OCI-LY7 (cell line): ENCODE measurements at regions not wholly inside any gene's neighbourhood (a gene's known extent, or its start where the extent isn't known, plus 50 kb on each side); places are given as distances from the start of the nearest gene placed in this dataset.

ENCODE experiments used
- BruUV-seq: library from RNA; stranded (reverse); fragments of 400-500 nt; replicated peaks from 2 replicates; lab custom pipeline; 2021; lab: Mats Ljungman, UMichigan
- CTCF ChIA-PET: fragments of 300-600 bp; sonication (Branson Sonifier 250); formaldehyde crosslinking; loops from one replicate; lab custom pipeline; 2022; ENCODE audit warnings: antibody characterized with exemption; ENCODE audit not compliant: unreplicated experiment; lab: Charles Lee
- POLR2A ChIA-PET: fragments of 300-600 bp; sonication (Branson Sonifier 250); formaldehyde crosslinking; loops from one replicate; lab custom pipeline; 2022; ENCODE audit warnings: antibody characterized with exemption; lab: Charles Lee
- DNase-seq: peaks from one replicate; pipeline ENCODE4 v3.0.0-alpha.2; 2015; ENCODE audit warnings: low spot score
- H2AFZ ChIP-seq: fragments of 200-600 bp; sonication (generic), shearing (Covaris generic); 2 replicates; pipeline ENCODE4 v1.6.1; 2014; ENCODE audit warnings: mild to moderate bottlenecking, antibody characterized with exemption, low read length, moderate library complexity
- H3K27ac ChIP-seq: fragments of 200-600 bp; sonication (generic); 2 replicates; pipeline ENCODE4 v1.5.1; 2014; ENCODE audit warnings: mixed run types, low read depth, mild to moderate bottlenecking, moderate library complexity, low read length, inconsistent platforms; ENCODE audit not compliant: poor library complexity, severe bottlenecking
- H3K36me3 ChIP-seq: fragments of 200-600 bp; sonication (generic); 2 replicates; pipeline ENCODE4 v1.6.1; 2014; ENCODE audit warnings: mild to moderate bottlenecking, antibody characterized with exemption, low read length, moderate library complexity, mixed read lengths; ENCODE audit not compliant: insufficient read depth
- H3K4me1 ChIP-seq: fragments of 200-600 bp; sonication (generic); 2 replicates; pipeline ENCODE4 v1.5.1; 2014; ENCODE audit warnings: mild to moderate bottlenecking, low read length; ENCODE audit not compliant: insufficient read depth, poor library complexity, severe bottlenecking
- H3K4me2 ChIP-seq: fragments of 200-600 bp; sonication (generic); 2 replicates; pipeline ENCODE4 v1.6.1; 2014; ENCODE audit warnings: mild to moderate bottlenecking, low read length
- H3K4me3 ChIP-seq: fragments of 200-600 bp; sonication (generic); 2 replicates; pipeline ENCODE4 v1.5.1; 2014; ENCODE audit warnings: mild to moderate bottlenecking, low read depth, low read length; ENCODE audit not compliant: poor library complexity, severe bottlenecking
- H3K79me2 ChIP-seq: fragments of 200-600 bp; sonication (generic); 2 replicates; pipeline ENCODE4 v1.6.1; 2016; ENCODE audit warnings: low read depth, mild to moderate bottlenecking, low read length, moderate library complexity, mixed read lengths; ENCODE audit not compliant: insufficient read depth
- H3K9me2 ChIP-seq: fragments of 200-600 bp; sonication (generic); 2 replicates; pipeline ENCODE4 v1.6.1; 2016; ENCODE audit warnings: mild to moderate bottlenecking, low read length, mixed read lengths; ENCODE audit not compliant: insufficient read depth
- H3K9me3 ChIP-seq: fragments of 200-600 bp; sonication (generic); 2 replicates; pipeline ENCODE4 v1.6.1; 2014; ENCODE audit warnings: mild to moderate bottlenecking, mixed run types, low read length, mixed read lengths
- H4K20me1 ChIP-seq: fragments of 200-600 bp; sonication (generic); 2 replicates; pipeline ENCODE4 v1.6.1; 2014; ENCODE audit warnings: mild to moderate bottlenecking, antibody characterized with exemption, low read length, moderate library complexity, mixed read lengths; ENCODE audit not compliant: insufficient read depth
- CTCF ChIP-seq: fragments of 200-600 bp; sonication (generic); conservative IDR thresholded peaks from 2 replicates; pipeline ENCODE4 v1.5.1; 2014; ENCODE audit warnings: mild to moderate bottlenecking, antibody characterized with exemption, low read length, moderate library complexity, mixed read lengths
- EZH2phosphoT487 ChIP-seq: fragments of 200-600 bp; sonication (generic); IDR thresholded peaks from 2 replicates; pipeline ENCODE4 v1.6.1; 2018; ENCODE audit warnings: low read depth, borderline replicate concordance, mild to moderate bottlenecking, mixed run types, antibody characterized with exemption, low read length, moderate library complexity, mixed read lengths
- intact Hi-C: fragments of 100-400 bp; cut with micrococcal nuclease; formaldehyde crosslinking; loops from one replicate; pipeline ENCODE4 v1.10.0; 2022; ENCODE audit not compliant: unreplicated experiment

DNA sequence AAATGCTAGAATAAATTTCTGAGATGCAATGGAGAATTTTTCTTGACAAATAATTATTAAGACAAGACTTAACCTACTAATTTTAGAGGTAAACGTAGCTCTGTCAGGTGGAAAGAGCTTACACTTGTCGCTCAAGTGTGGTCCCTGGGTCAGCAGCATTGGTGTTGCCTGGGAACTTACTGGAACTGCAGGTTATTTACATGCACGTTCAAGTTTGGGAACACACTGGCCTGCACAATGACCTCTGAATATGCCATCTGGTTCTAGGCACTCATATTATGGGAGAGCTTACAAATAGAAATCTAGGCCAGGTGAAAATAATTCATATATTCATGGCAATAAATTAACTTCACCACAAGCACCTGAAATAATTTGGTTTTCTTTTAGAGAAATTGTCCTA, 88.5 kb upstream of the BCL9 start:
- H3K9me3 ChIP-seq: no peaks in the 10 kb centered on the region
- H3K9me2 ChIP-seq: no peaks in the 10 kb centered on the region
- no peak for DNase-seq
- intact Hi-C loops: no loop called here
- H3K79me2 ChIP-seq: no peaks in the 10 kb centered on the region
- POLR2A ChIA-PET: no interaction called here
- no peaks in the 10 kb centered on the region for H3K36me3 ChIP-seq
- no peak overlapping the region for H3K27ac ChIP-seq
- CTCF ChIA-PET: no interaction called here
- no peaks in the 10 kb centered on the region for H4K20me1 ChIP-seq
- H3K4me2 ChIP-seq: no peak overlapping the region
- H2AFZ ChIP-seq: no peak overlapping the region
- BruUV-seq: no TSS peak
- no peak overlapping the region for H3K4me3 ChIP-seq
- no peaks in the 10 kb centered on the region for H3K4me1 ChIP-seq
- no peak for TF ChIP-seq EZH2phosphoT487
- no peak for TF ChIP-seq CTCF

- H3K4me2 ChIP-seq: no peak overlapping the region
- ChIA-PET CTCF (no interaction called here), POLR2A (no interaction called here)
- no peaks in the 10 kb centered on the region for H3K9me2 ChIP-seq
- no TSS peak for BruUV-seq
- TF ChIP-seq EZH2phosphoT487 (no peak), CTCF (no peak)
- no peak overlapping the region for H2AFZ ChIP-seq
- no peaks in the 10 kb centered on the region for H3K36me3 ChIP-seq
- no peak overlapping the region for H3K27ac ChIP-seq
- H3K4me1 ChIP-seq: no peaks in the 10 kb centered on the region
- DNase-seq: no peak
- intact Hi-C loops: no loop called here
- H3K9me3 ChIP-seq: no peaks in the 10 kb centered on the region
- H3K79me2 ChIP-seq: no peaks in the 10 kb centered on the region
- H4K20me1 ChIP-seq: no peaks in the 10 kb centered on the region
- no peak overlapping the region for H3K4me3 ChIP-seq
Observed at GRCh38 chr1:147463022-147463421, 78.3 kb upstream of the BCL9 start.

GRCh38 chr1:147466543-147466942, 74.8 kb upstream of the BCL9 start:
- no peak overlapping the region for H2AFZ ChIP-seq

More at GRCh38 chr1:147466543-147466942, 74.8 kb upstream of the BCL9 start:
- Histone ChIP-seq H3K9me2 (no peaks in the 10 kb centered on the region), H3K4me1 (no peaks in the 10 kb centered on the region), H3K4me3 (no peak overlapping the region), H3K4me2 (no peak overlapping the region), H3K36me3 (no peaks in the 10 kb centered on the region), H4K20me1 (no peaks in the 10 kb centered on the region), H3K9me3 (no peaks in the 10 kb centered on the region), H3K79me2 (no peaks in the 10 kb centered on the region), H3K27ac (no peak overlapping the region)
- TF ChIP-seq EZH2phosphoT487 (no peak), CTCF (no peak)
- DNase-seq: no peak
- ChIA-PET POLR2A (no interaction called here), CTCF (no interaction called here)
- BruUV-seq: no TSS peak
- intact Hi-C loops: no loop called here
